ENCODE measurements at regions not wholly inside any gene's neighbourhood (a gene's known extent, or its start where the extent isn't known, plus 50 kb on each side); places are given as distances from the start of the nearest gene placed in this dataset.

DNA sequence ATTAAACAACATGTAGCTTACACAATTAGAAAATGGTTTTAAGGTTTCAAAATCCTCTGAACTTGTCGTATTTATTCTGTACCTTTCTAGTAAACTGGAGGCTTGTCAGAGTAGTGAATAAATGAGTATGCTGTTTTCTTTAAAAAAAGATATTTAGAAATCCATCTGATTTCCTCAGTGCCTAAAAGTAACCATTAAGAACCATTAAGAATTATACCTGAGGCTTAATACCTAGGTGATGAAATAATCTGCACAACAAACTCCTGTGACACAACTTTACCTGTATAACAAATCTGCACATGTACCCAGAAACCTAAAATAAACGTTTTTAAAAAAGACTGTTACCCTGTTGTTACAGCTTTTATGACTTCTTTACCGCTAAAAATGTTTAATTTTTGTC, 143.0 kb upstream of the SOX2 start:
- H3K4me2 ChIP-seq, result no peak overlapping the region
- no peaks in the 10 kb centered on the region for H3K79me2 ChIP-seq (ENCODE audit: insufficient read depth)
- no peak overlapping the region for H2AFZ ChIP-seq (ENCODE audit: low read depth)
- H3K36me3 ChIP-seq (replicated peaks in 1 of 2; ENCODE audit: control insufficient read depth in 1 of 2, insufficient read depth in 2 of 2, low read length in 1 of 2), result no peaks in the 10 kb centered on the region
- TF ChIP-seq NFIC (IDR thresholded peaks at IDR 0.05; ENCODE audit: borderline replicate concordance) (no peak), TAF1 (IDR thresholded peaks at IDR 0.05; ENCODE audit: borderline replicate concordance, low read depth, low read length) (no peak), FOSL2 (IDR thresholded peaks at IDR 0.05; ENCODE audit: borderline replicate concordance, low read depth) (no peak), POLR2AphosphoS5 (IDR thresholded peaks at IDR 0.05; ENCODE audit: low read depth, low read length) (no peak), MEF2A (IDR thresholded peaks at IDR 0.05; ENCODE audit: borderline replicate concordance, low read depth) (no peak), RAD21 (IDR thresholded peaks at IDR 0.05; ENCODE audit: low read length) (no peak), SIN3A (IDR thresholded peaks at IDR 0.05; ENCODE audit: borderline replicate concordance, low read depth, low read length) (no peak), JUND (IDR thresholded peaks at IDR 0.05) (no peak), NRF1 (IDR thresholded peaks at IDR 0.05; ENCODE audit: low read depth, low read length) (no peak), TEAD4 (IDR thresholded peaks at IDR 0.05; ENCODE audit: borderline replicate concordance, insufficient read depth) (no peak)
- TF ChIP-seq, protein P1, sequence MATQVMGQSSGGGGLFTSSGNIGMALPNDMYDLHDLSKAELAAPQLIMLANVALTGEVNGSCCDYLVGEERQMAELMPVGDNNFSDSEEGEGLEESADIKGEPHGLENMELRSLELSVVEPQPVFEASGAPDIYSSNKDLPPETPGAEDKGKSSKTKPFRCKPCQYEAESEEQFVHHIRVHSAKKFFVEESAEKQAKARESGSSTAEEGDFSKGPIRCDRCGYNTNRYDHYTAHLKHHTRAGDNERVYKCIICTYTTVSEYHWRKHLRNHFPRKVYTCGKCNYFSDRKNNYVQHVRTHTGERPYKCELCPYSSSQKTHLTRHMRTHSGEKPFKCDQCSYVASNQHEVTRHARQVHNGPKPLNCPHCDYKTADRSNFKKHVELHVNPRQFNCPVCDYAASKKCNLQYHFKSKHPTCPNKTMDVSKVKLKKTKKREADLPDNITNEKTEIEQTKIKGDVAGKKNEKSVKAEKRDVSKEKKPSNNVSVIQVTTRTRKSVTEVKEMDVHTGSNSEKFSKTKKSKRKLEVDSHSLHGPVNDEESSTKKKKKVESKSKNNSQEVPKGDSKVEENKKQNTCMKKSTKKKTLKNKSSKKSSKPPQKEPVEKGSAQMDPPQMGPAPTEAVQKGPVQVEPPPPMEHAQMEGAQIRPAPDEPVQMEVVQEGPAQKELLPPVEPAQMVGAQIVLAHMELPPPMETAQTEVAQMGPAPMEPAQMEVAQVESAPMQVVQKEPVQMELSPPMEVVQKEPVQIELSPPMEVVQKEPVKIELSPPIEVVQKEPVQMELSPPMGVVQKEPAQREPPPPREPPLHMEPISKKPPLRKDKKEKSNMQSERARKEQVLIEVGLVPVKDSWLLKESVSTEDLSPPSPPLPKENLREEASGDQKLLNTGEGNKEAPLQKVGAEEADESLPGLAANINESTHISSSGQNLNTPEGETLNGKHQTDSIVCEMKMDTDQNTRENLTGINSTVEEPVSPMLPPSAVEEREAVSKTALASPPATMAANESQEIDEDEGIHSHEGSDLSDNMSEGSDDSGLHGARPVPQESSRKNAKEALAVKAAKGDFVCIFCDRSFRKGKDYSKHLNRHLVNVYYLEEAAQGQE (IDR thresholded peaks at IDR 0.05; ENCODE audit: low read depth, low read length), result no peak
- H3K4me3 ChIP-seq (ENCODE audit: low read depth in 2 of 2, low read length in 1 of 2), result no peak overlapping the region
- H4K20me1 ChIP-seq (ENCODE audit: insufficient read depth), result no peaks in the 10 kb centered on the region
- no peaks in the 10 kb centered on the region for H3F3A ChIP-seq (replicated peaks; ENCODE audit: insufficient read depth)
- no peaks in the 10 kb centered on the region for H3K27me3 ChIP-seq (ENCODE audit: insufficient read depth)
- no peak overlapping the region for H3K9ac ChIP-seq
- no peaks in the 10 kb centered on the region; a peak in 2 of 4 replicates for H3K4me1 ChIP-seq (ENCODE audit: control insufficient read depth in 1 of 2, insufficient read depth in 2 of 2, low read depth in 1 of 2, low read length in 1 of 2)
- CTCF ChIA-PET, result interaction anchor here (1.0 to 1.1 kb wide), 2 partner anchors 10 to 243 kb away, joined by 4 to 5 read pairs; no protein-coding TSS in a partner anchor
- H3K9me2 ChIP-seq, result no peaks in the 10 kb centered on the region
- no peaks in the 10 kb centered on the region for H3K9me3 ChIP-seq
- WGBS (ENCODE audit: low lambda C conversion rate), result 59% methylated on average over 3 of the region's 3 CpGs
- POLR2A ChIA-PET, result no interaction called here
- no peak for DNase-seq
- no peak overlapping the region for H3K27ac ChIP-seq (ENCODE audit: low read depth in 2 of 2, low read length in 1 of 2)

DNA sequence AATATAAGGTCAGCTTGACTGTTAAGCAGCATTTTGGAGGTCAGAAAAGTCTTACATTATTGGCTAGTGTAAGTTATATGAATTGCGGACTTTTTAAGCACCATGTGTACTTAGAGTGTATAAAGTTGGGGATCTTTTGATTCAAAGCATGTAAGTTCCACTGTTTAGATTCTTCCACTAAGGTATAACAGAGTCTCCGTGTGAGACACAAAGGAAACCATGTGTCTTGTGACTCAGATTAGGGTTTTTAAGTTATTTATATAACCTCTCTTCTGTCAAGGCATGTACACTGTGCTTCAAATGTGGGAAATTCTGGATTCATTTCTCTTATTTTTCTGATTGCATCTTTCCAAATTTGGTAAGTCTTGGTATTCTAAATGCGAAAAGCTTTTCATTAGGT, 143.5 kb upstream of the SOX2 start:
- Histone ChIP-seq H3K79me2 (ENCODE audit: insufficient read depth) (no peaks in the 10 kb centered on the region), H3K9me3 (no peaks in the 10 kb centered on the region), H4K20me1 (ENCODE audit: insufficient read depth) (no peaks in the 10 kb centered on the region), H3K4me1 (ENCODE audit: control insufficient read depth in 1 of 2, insufficient read depth in 2 of 2, low read depth in 1 of 2, low read length in 1 of 2) (no peaks in the 10 kb centered on the region; a peak in 2 of 4 replicates), H3F3A (replicated peaks; ENCODE audit: insufficient read depth) (no peaks in the 10 kb centered on the region), H3K36me3 (replicated peaks in 1 of 2; ENCODE audit: control insufficient read depth in 1 of 2, insufficient read depth in 2 of 2, low read length in 1 of 2) (no peaks in the 10 kb centered on the region), H3K4me3 (ENCODE audit: low read depth in 2 of 2, low read length in 1 of 2) (no peak overlapping the region), H3K4me2 (no peak overlapping the region), H2AFZ (ENCODE audit: low read depth) (no peak overlapping the region), H3K27ac (ENCODE audit: low read depth in 2 of 2, low read length in 1 of 2) (no peak overlapping the region), H3K9ac (no peak overlapping the region), H3K9me2 (no peaks in the 10 kb centered on the region), H3K27me3 (ENCODE audit: insufficient read depth) (no peaks in the 10 kb centered on the region)
- CTCF ChIA-PET, result interaction anchor here (1.0 to 1.1 kb wide), 2 partner anchors 11 to 242 kb away, joined by 4 to 5 read pairs; no protein-coding TSS in a partner anchor
- 56% methylated on average over 3 of the region's 3 CpGs for WGBS (ENCODE audit: low lambda C conversion rate)
- POLR2A ChIA-PET, result no interaction called here
- DNase-seq, result no peak
- no peak for TF ChIP-seq POLR2AphosphoS5 (IDR thresholded peaks at IDR 0.05; ENCODE audit: low read depth, low read length)
- TF ChIP-seq, protein P2, sequence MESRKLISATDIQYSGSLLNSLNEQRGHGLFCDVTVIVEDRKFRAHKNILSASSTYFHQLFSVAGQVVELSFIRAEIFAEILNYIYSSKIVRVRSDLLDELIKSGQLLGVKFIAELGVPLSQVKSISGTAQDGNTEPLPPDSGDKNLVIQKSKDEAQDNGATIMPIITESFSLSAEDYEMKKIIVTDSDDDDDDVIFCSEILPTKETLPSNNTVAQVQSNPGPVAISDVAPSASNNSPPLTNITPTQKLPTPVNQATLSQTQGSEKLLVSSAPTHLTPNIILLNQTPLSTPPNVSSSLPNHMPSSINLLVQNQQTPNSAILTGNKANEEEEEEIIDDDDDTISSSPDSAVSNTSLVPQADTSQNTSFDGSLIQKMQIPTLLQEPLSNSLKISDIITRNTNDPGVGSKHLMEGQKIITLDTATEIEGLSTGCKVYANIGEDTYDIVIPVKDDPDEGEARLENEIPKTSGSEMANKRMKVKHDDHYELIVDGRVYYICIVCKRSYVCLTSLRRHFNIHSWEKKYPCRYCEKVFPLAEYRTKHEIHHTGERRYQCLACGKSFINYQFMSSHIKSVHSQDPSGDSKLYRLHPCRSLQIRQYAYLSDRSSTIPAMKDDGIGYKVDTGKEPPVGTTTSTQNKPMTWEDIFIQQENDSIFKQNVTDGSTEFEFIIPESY (IDR thresholded peaks at IDR 0.05; ENCODE audit: borderline replicate concordance, low read depth), result no peak
- TF ChIP-seq, protein P3, sequence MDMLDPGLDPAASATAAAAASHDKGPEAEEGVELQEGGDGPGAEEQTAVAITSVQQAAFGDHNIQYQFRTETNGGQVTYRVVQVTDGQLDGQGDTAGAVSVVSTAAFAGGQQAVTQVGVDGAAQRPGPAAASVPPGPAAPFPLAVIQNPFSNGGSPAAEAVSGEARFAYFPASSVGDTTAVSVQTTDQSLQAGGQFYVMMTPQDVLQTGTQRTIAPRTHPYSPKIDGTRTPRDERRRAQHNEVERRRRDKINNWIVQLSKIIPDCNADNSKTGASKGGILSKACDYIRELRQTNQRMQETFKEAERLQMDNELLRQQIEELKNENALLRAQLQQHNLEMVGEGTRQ (IDR thresholded peaks at IDR 0.05; ENCODE audit: borderline replicate concordance, low read depth, low read length), result no peak
- no peak for TF ChIP-seq NRF1 (IDR thresholded peaks at IDR 0.05; ENCODE audit: low read depth, low read length)
- TF ChIP-seq TAF1 (IDR thresholded peaks at IDR 0.05; ENCODE audit: borderline replicate concordance, low read depth, low read length), result no peak
- no peak for TF ChIP-seq FOXJ3 (CRISPR knock-in tag; IDR thresholded peaks at IDR 0.05)
- TF ChIP-seq MEF2A (IDR thresholded peaks at IDR 0.05; ENCODE audit: borderline replicate concordance, low read depth), result no peak
- TF ChIP-seq EP300 (IDR thresholded peaks at IDR 0.05; ENCODE audit: borderline replicate concordance in 1 of 2, low read depth in 1 of 2, low read length in 1 of 2), result no peak
- no peak for TF ChIP-seq MXI1 (IDR thresholded peaks at IDR 0.05; ENCODE audit: low read depth, low read length)
- no peak for TF ChIP-seq FOSL2 (IDR thresholded peaks at IDR 0.05; ENCODE audit: borderline replicate concordance, low read depth)
- no peak for TF ChIP-seq TCF12 (IDR thresholded peaks at IDR 0.05)
- TF ChIP-seq TEAD4 (IDR thresholded peaks at IDR 0.05; ENCODE audit: borderline replicate concordance, insufficient read depth), result no peak
- TF ChIP-seq, protein P4, sequence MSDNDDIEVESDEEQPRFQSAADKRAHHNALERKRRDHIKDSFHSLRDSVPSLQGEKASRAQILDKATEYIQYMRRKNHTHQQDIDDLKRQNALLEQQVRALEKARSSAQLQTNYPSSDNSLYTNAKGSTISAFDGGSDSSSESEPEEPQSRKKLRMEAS (IDR thresholded peaks at IDR 0.05; ENCODE audit: low read depth), result no peak
- no peak for TF ChIP-seq NFIC (IDR thresholded peaks at IDR 0.05; ENCODE audit: borderline replicate concordance)
- TF ChIP-seq YY1 (IDR thresholded peaks at IDR 0.05; ENCODE audit: low read depth), result no peak
- no peak for TF ChIP-seq GATA2 (CRISPR knock-in tag; IDR thresholded peaks at IDR 0.05)
- TF ChIP-seq SIN3A (IDR thresholded peaks at IDR 0.05; ENCODE audit: borderline replicate concordance, low read depth, low read length), result no peak
- TF ChIP-seq RCOR1 (IDR thresholded peaks at IDR 0.05; ENCODE audit: low read length), result no peak

All from SK-N-SH (cell line).